ENCODE measurements at regions not wholly inside any gene's neighbourhood (a gene's known extent, or its start where the extent isn't known, plus 50 kb on each side); places are given as distances from the start of the nearest gene placed in this dataset.

DNA sequence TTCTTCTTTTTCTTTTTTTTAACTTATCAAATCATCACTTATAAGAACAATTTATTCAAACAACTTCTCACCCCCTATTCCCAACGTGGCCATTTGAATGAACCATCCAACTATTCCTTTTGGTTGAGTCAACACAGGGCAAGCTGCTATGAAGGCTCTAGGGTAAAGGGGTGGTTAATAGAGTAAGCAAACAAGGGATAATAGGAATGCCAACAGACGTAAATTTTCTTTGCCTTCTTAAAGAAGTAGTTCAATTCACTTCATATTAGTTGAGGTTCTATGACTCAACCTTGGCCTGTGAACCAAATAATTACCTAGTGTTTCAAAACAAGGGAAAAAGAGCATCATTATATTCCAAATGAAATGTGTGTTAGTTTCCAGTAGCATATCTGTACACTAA is 1383.8 kb upstream of the SLC10A2 start:
- TF ChIP-seq CTCF (IDR thresholded peaks at IDR 0.05; ENCODE audit: low read depth, low read length) (no peak), EZH2phosphoT487 (IDR thresholded peaks at IDR 0.05; ENCODE audit: low read depth) (no peak)
- Histone ChIP-seq H3K9ac (ENCODE audit: low read length) (no peak overlapping the region), H3K27ac (ENCODE audit: low read length) (no peak overlapping the region), H3K27me3 (ENCODE audit: low read depth, low read length) (no peaks in the 10 kb centered on the region), H3K9me3 (ENCODE audit: insufficient read depth, low read length) (no peaks in the 10 kb centered on the region), H2AFZ (ENCODE audit: low read depth, low read length) (no peak overlapping the region), H3K4me2 (ENCODE audit: low read length) (no peak overlapping the region), H4K20me1 (ENCODE audit: insufficient read depth, low read length) (no peaks in the 10 kb centered on the region), H3K4me1 (ENCODE audit: low read length) (no peaks in the 10 kb centered on the region), H3K36me3 (replicated peaks; ENCODE audit: low read depth, low read length) (no peaks in the 10 kb centered on the region), H3K79me2 (ENCODE audit: low read length) (no peaks in the 10 kb centered on the region), H3K4me3 (ENCODE audit: low read length) (no peak overlapping the region)

- no peak overlapping the region for H3K9ac ChIP-seq (ENCODE audit: low read length)
- H3K79me2 ChIP-seq (ENCODE audit: low read length) = no peaks in the 10 kb centered on the region
- H3K27ac ChIP-seq (ENCODE audit: low read length) = no peak overlapping the region
- no peaks in the 10 kb centered on the region for H3K4me1 ChIP-seq (ENCODE audit: low read length)
- no peaks in the 10 kb centered on the region for H3K36me3 ChIP-seq (replicated peaks; ENCODE audit: low read depth, low read length)
- TF ChIP-seq CTCF (IDR thresholded peaks at IDR 0.05; ENCODE audit: low read depth, low read length) (no peak), EZH2phosphoT487 (IDR thresholded peaks at IDR 0.05; ENCODE audit: low read depth) (no peak)
- H3K4me3 ChIP-seq (ENCODE audit: low read length) = no peak overlapping the region
- H4K20me1 ChIP-seq (ENCODE audit: insufficient read depth, low read length) = no peaks in the 10 kb centered on the region
- no peak overlapping the region for H3K4me2 ChIP-seq (ENCODE audit: low read length)
- no peaks in the 10 kb centered on the region for H3K9me3 ChIP-seq (ENCODE audit: insufficient read depth, low read length)
- no peak overlapping the region; the same call in 1 of the 2 replicates for H2AFZ ChIP-seq (ENCODE audit: low read depth, low read length)
- H3K27me3 ChIP-seq (ENCODE audit: low read depth, low read length) = no peaks in the 10 kb centered on the region
Measured at GRCh38 chr13:104447348-104447747, 1381.1 kb upstream of the SLC10A2 start.

GRCh38 chr13:104442536-104442935 is 1376.3 kb upstream of the SLC10A2 start:
- Histone ChIP-seq H3K27ac (ENCODE audit: low read length) (no peak overlapping the region), H3K27me3 (ENCODE audit: low read depth, low read length) (no peaks in the 10 kb centered on the region), H4K20me1 (ENCODE audit: insufficient read depth, low read length) (no peaks in the 10 kb centered on the region), H3K4me1 (ENCODE audit: low read length) (no peaks in the 10 kb centered on the region), H3K79me2 (ENCODE audit: low read length) (no peaks in the 10 kb centered on the region), H3K36me3 (replicated peaks; ENCODE audit: low read depth, low read length) (no peaks in the 10 kb centered on the region), H2AFZ (ENCODE audit: low read depth, low read length) (no peak overlapping the region), H3K4me3 (ENCODE audit: low read length) (no peak overlapping the region), H3K4me2 (ENCODE audit: low read length) (no peak overlapping the region), H3K9me3 (ENCODE audit: insufficient read depth, low read length) (no peaks in the 10 kb centered on the region), H3K9ac (ENCODE audit: low read length) (no peak overlapping the region)
- no peak for TF ChIP-seq EZH2phosphoT487 (IDR thresholded peaks at IDR 0.05; ENCODE audit: low read depth)
- TF ChIP-seq CTCF (IDR thresholded peaks at IDR 0.05; ENCODE audit: low read depth, low read length) = no peak

DNA sequence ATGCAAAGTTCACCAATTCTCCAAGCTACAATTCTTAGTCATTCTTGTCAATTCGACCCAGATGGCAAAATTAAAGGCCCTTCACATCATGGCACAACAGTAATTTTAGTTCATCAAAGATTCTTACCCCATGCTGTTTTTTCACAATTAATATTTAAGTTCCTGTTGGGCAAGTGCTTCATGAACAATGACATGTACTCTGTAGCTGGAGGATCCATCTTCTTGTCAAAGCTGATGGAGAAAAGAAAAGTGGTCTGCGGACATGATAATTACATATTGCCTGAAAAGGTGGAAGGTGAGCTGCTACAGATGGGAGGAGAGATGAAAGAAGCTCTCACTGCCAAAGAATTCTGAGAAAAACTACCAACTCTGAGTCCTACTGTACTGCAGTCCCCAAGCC is 1370.3 kb upstream of the SLC10A2 start:
- Histone ChIP-seq H3K4me3 (ENCODE audit: low read length) (no peak overlapping the region), H4K20me1 (ENCODE audit: insufficient read depth, low read length) (no peaks in the 10 kb centered on the region), H3K27me3 (ENCODE audit: low read depth, low read length) (no peaks in the 10 kb centered on the region), H3K9ac (ENCODE audit: low read length) (no peak overlapping the region), H3K79me2 (ENCODE audit: low read length) (no peaks in the 10 kb centered on the region), H3K36me3 (replicated peaks; ENCODE audit: low read depth, low read length) (no peaks in the 10 kb centered on the region), H3K9me3 (ENCODE audit: insufficient read depth, low read length) (no peaks in the 10 kb centered on the region), H3K27ac (ENCODE audit: low read length) (no peak overlapping the region), H2AFZ (ENCODE audit: low read depth, low read length) (peak overlapping the region; percentile 41; the same call in 1 of the 2 replicates), H3K4me1 (ENCODE audit: low read length) (no peaks in the 10 kb centered on the region), H3K4me2 (ENCODE audit: low read length) (no peak overlapping the region)
- TF ChIP-seq CTCF (IDR thresholded peaks at IDR 0.05; ENCODE audit: low read depth, low read length) = no peak
- TF ChIP-seq EZH2phosphoT487 (IDR thresholded peaks at IDR 0.05; ENCODE audit: low read depth) = no peak

Measured in OCI-LY3 (cell line).